ENCODE measurements at regions not wholly inside any gene's neighbourhood (a gene's known extent, or its start where the extent isn't known, plus 50 kb on each side); places are given as distances from the start of the nearest gene placed in this dataset.
"Not testable (repeated sequence)": the region's sequence is repeated elsewhere in the genome, so short reads cannot be mapped to it uniquely, and the experiment has no call there.

GRCh38 chr10:9416331-9416730 is 1361.8 kb downstream of the GATA3 start:
- DNase-seq (ENCODE audit: low read depth in 2 of 3, low spot score in 1 of 3), result no peak

GRCh38 chr10:9419757-9420156 is 1365.3 kb downstream of the GATA3 start:
- DNase-seq (ENCODE audit: low read depth in 2 of 3, low spot score in 1 of 3), result no peak

- no peak for DNase-seq (ENCODE audit: low read depth in 2 of 3, low spot score in 1 of 3)
These were observed 1372.7 kb downstream of the GATA3 start for GRCh38 chr10:9427209-9427608.

- DNase-seq (ENCODE audit: low read depth in 2 of 3, low spot score in 1 of 3), result no peak
These were observed 1382.6 kb downstream of the GATA3 start for GRCh38 chr10:9437131-9437530.

- no peak for DNase-seq (ENCODE audit: low read depth in 2 of 3, low spot score in 1 of 3)
These were observed 1389.3 kb downstream of the GATA3 start for GRCh38 chr10:9443758-9444157.

- DNase-seq (ENCODE audit: low read depth in 2 of 3, low spot score in 1 of 3), result no peak
These were observed 1395.0 kb downstream of the GATA3 start for GRCh38 chr10:9449530-9449929.

GRCh38 chr10:9450801-9451200 is 1396.3 kb downstream of the GATA3 start:
- DNase-seq (ENCODE audit: low read depth in 2 of 3, low spot score in 1 of 3), result no peak

- no peak for DNase-seq (ENCODE audit: low read depth in 2 of 3, low spot score in 1 of 3)
These were observed 1396.8 kb downstream of the GATA3 start for GRCh38 chr10:9451211-9451773.

GRCh38 chr10:9452056-9452455 is 1397.6 kb downstream of the GATA3 start:
- no peak for DNase-seq (ENCODE audit: low read depth in 2 of 3, low spot score in 1 of 3)

GRCh38 chr10:9453871-9454270 is 1399.4 kb downstream of the GATA3 start:
- not testable (repeated sequence) for DNase-seq (ENCODE audit: low read depth in 2 of 3, low spot score in 1 of 3)

GRCh38 chr10:9469663-9470205 is 1415.2 kb downstream of the GATA3 start:
- no peak for DNase-seq (ENCODE audit: low read depth in 2 of 3, low spot score in 1 of 3)

GRCh38 chr10:9470581-9470980 is 1416.1 kb downstream of the GATA3 start:
- no peak for DNase-seq (ENCODE audit: low read depth in 2 of 3, low spot score in 1 of 3)

GRCh38 chr10:9501944-9502343 is 1447.5 kb downstream of the GATA3 start:
- DNase-seq (ENCODE audit: low read depth in 2 of 3, low spot score in 1 of 3), result no peak

- DNase-seq (ENCODE audit: low read depth in 2 of 3, low spot score in 1 of 3), result no peak
These were observed 1449.7 kb downstream of the GATA3 start for GRCh38 chr10:9504227-9504626.

- no peak for DNase-seq (ENCODE audit: low read depth in 2 of 3, low spot score in 1 of 3)
These were observed 1451.1 kb downstream of the GATA3 start for GRCh38 chr10:9505546-9505945.

GRCh38 chr10:9508606-9509005 is 1454.1 kb downstream of the GATA3 start:
- no peak for DNase-seq (ENCODE audit: low read depth in 2 of 3, low spot score in 1 of 3)

GRCh38 chr10:9510626-9511025 is 1456.1 kb downstream of the GATA3 start:
- no peak for DNase-seq (ENCODE audit: low read depth in 2 of 3, low spot score in 1 of 3)

GRCh38 chr10:9515922-9516321 is 1461.4 kb downstream of the GATA3 start:
- no peak for DNase-seq (ENCODE audit: low read depth in 2 of 3, low spot score in 1 of 3)

GRCh38 chr10:9535744-9536143 is 1481.3 kb downstream of the GATA3 start:
- no peak for DNase-seq (ENCODE audit: low read depth in 2 of 3, low spot score in 1 of 3)

- no peak for DNase-seq (ENCODE audit: low read depth in 2 of 3, low spot score in 1 of 3)
These were observed 1472.6 kb upstream of the CELF2 start for GRCh38 chr10:9545073-9545472.

- no peak for DNase-seq (ENCODE audit: low read depth in 2 of 3, low spot score in 1 of 3)
These were observed 1469.5 kb upstream of the CELF2 start for GRCh38 chr10:9547936-9548904.

- no peak for DNase-seq (ENCODE audit: low read depth in 2 of 3, low spot score in 1 of 3)
These were observed 1466.9 kb upstream of the CELF2 start for GRCh38 chr10:9550810-9551209.

Measured in stimulated activated CD4-positive, alpha-beta T cell treated with anti-CD3 and anti-CD28 coated beads, Interleukin-12 subunit alpha, Interleukin-12 subunit beta, amount 100 ng/mL, for 48 hours (primary cell).